ENCODE measurements at regions not wholly inside any gene's neighbourhood (a gene's known extent, or its start where the extent isn't known, plus 50 kb on each side); places are given as distances from the start of the nearest gene placed in this dataset.
A peak's percentile ranks its signal among the peaks of the same experiment; 100 is the strongest.
"Not testable (repeated sequence)": the region's sequence is repeated elsewhere in the genome, so short reads cannot be mapped to it uniquely, and the experiment has no call there.

GRCh38 chr7:149573519-149573918 is 75.9 kb upstream of the ZNF746 start:
- Histone ChIP-seq H3K4me1 (ENCODE audit: insufficient read depth) (peaks cover 3% of the 10 kb centered on the region), H3K4me3 (no peak overlapping the region), H3K79me2 (peaks cover 2% of the 10 kb centered on the region), H3K27ac (no peak overlapping the region), H3K27me3 (no peaks in the 10 kb centered on the region), H3K36me3 (replicated peaks; ENCODE audit: insufficient read depth, low read depth) (peaks cover 3% of the 10 kb centered on the region), H3K4me2 (no peak overlapping the region), H3K9me2 (replicated peaks; ENCODE audit: insufficient read depth) (no peaks in the 10 kb centered on the region), H3K9me3 (ENCODE audit: low read depth) (peaks cover 6% of the 10 kb centered on the region), H2AFZ (no peak overlapping the region), H4K20me1 (ENCODE audit: insufficient read depth, poor library complexity, severe bottlenecking) (no peaks in the 10 kb centered on the region)
- 94% methylated on average over 3 of the region's 3 CpGs for WGBS (ENCODE audit: low lambda C conversion rate, missing lambda C conversion rate)
- DNase-seq (ENCODE audit: low spot score) = no peak
- TF ChIP-seq CTCF (IDR thresholded peaks at IDR 0.05; ENCODE audit: poor library complexity) = no peak
- no peak for TF ChIP-seq EZH2phosphoT487 (IDR thresholded peaks at IDR 0.05; ENCODE audit: low read depth, severe bottlenecking, unreplicated experiment)
- TF ChIP-seq EZH2 (IDR thresholded peaks at IDR 0.05; ENCODE audit: borderline replicate concordance) = no peak

GRCh38 chr7:149572920-149573319 is 75.3 kb upstream of the ZNF746 start:
- H3K9me2 ChIP-seq (replicated peaks; ENCODE audit: insufficient read depth); H3K27ac ChIP-seq; H3K4me3 ChIP-seq; H3K36me3 ChIP-seq (replicated peaks; ENCODE audit: insufficient read depth, low read depth); H3K27me3 ChIP-seq; H3K79me2 ChIP-seq; DNase-seq (ENCODE audit: low spot score); H3K4me1 ChIP-seq (ENCODE audit: insufficient read depth); H4K20me1 ChIP-seq (ENCODE audit: insufficient read depth, poor library complexity, severe bottlenecking); H3K9me3 ChIP-seq (ENCODE audit: low read depth); H2AFZ ChIP-seq; H3K4me2 ChIP-seq: not testable (repeated sequence)
- 97% methylated on average over 8 of the region's 8 CpGs for WGBS (ENCODE audit: low lambda C conversion rate, missing lambda C conversion rate)

GRCh38 chr7:149570784-149571183 is 73.2 kb upstream of the ZNF746 start:
- 87% methylated on average over 11 of the region's 11 CpGs for WGBS (ENCODE audit: low lambda C conversion rate, missing lambda C conversion rate)
- no peaks in the 10 kb centered on the region for H3K9me3 ChIP-seq (ENCODE audit: low read depth)
- TF ChIP-seq EZH2phosphoT487 (IDR thresholded peaks at IDR 0.05; ENCODE audit: low read depth, severe bottlenecking, unreplicated experiment) (no peak), CTCF (IDR thresholded peaks at IDR 0.05; ENCODE audit: poor library complexity) (no peak), EZH2 (IDR thresholded peaks at IDR 0.05; ENCODE audit: borderline replicate concordance) (no peak)

GRCh38 chr7:149569726-149570422 is 72.3 kb upstream of the ZNF746 start:
- H3K4me2 ChIP-seq = peak overlapping the region; percentile 70
- WGBS (ENCODE audit: low lambda C conversion rate, missing lambda C conversion rate) = 49% methylated on average over 12 of the region's 12 CpGs
- H3K9me2 ChIP-seq (replicated peaks; ENCODE audit: insufficient read depth) = no peaks in the 10 kb centered on the region
- TF ChIP-seq CTCF (IDR thresholded peaks at IDR 0.05; ENCODE audit: poor library complexity) = no peak
- TF ChIP-seq EZH2phosphoT487 (IDR thresholded peaks at IDR 0.05; ENCODE audit: low read depth, severe bottlenecking, unreplicated experiment) = no peak
- no peak for TF ChIP-seq EZH2 (IDR thresholded peaks at IDR 0.05; ENCODE audit: borderline replicate concordance)
- H3K79me2 ChIP-seq = peaks cover 14% of the 10 kb centered on the region
- H4K20me1 ChIP-seq (ENCODE audit: insufficient read depth, poor library complexity, severe bottlenecking) = no peaks in the 10 kb centered on the region
- H3K27me3 ChIP-seq = no peaks in the 10 kb centered on the region
- H2AFZ ChIP-seq = peak overlapping the region; percentile 61
- H3K9me3 ChIP-seq (ENCODE audit: low read depth) = no peaks in the 10 kb centered on the region
- peaks cover 3% of the 10 kb centered on the region for H3K4me1 ChIP-seq (ENCODE audit: insufficient read depth)
- H3K36me3 ChIP-seq (replicated peaks; ENCODE audit: insufficient read depth, low read depth) = no peaks in the 10 kb centered on the region
- peak overlapping the region; percentile 88 for H3K27ac ChIP-seq
- H3K4me3 ChIP-seq = peak overlapping the region; percentile 6
- peak; percentile 30 for DNase-seq (ENCODE audit: low spot score)

More at GRCh38 chr7:149570784-149571183, 73.2 kb upstream of the ZNF746 start:
- Histone ChIP-seq H3K4me1 (ENCODE audit: insufficient read depth) (peaks cover 3% of the 10 kb centered on the region), H3K79me2 (peaks cover 10% of the 10 kb centered on the region), H3K27ac (no peak overlapping the region), H4K20me1 (ENCODE audit: insufficient read depth, poor library complexity, severe bottlenecking) (no peaks in the 10 kb centered on the region), H3K4me2 (no peak overlapping the region), H3K4me3 (no peak overlapping the region), H2AFZ (no peak overlapping the region), H3K36me3 (replicated peaks; ENCODE audit: insufficient read depth, low read depth) (no peaks in the 10 kb centered on the region), H3K9me2 (replicated peaks; ENCODE audit: insufficient read depth) (no peaks in the 10 kb centered on the region), H3K27me3 (no peaks in the 10 kb centered on the region)
- DNase-seq (ENCODE audit: low spot score) = no peak
